Dendritic cell treated with granulocyte-macrophage colony-stimulating factor and Interleukin-4, amounts not matched to agents 40 ng/mL and 50 ng/mL, for 4 days (primary cell): ENCODE measurements at regions not wholly inside any gene's neighbourhood (a gene's known extent, or its start where the extent isn't known, plus 50 kb on each side); places are given as distances from the start of the nearest gene placed in this dataset.
"Not testable (repeated sequence)": the region's sequence is repeated elsewhere in the genome, so short reads cannot be mapped to it uniquely, and the experiment has no call there.

Experiments used
- H3K27ac Mint-ChIP-seq: one replicate; pipeline ENCODE4 v1.8.0; 2022; ENCODE audit warnings: mild to moderate bottlenecking, mixed read lengths
- H3K27me3 Mint-ChIP-seq: one replicate; pipeline ENCODE4 v1.8.0; 2022; ENCODE audit warnings: mild to moderate bottlenecking, mixed read lengths
- H3K36me3 Mint-ChIP-seq: one replicate; pipeline ENCODE4 v1.8.0; 2022; ENCODE audit warnings: low read depth, mixed read lengths
- H3K4me1 Mint-ChIP-seq: one replicate; pipeline ENCODE4 v1.8.0; 2022; ENCODE audit warnings: low read depth, mixed read lengths
- H3K4me3 Mint-ChIP-seq: one replicate; pipeline ENCODE4 v1.8.0; 2022; ENCODE audit warnings: mild to moderate bottlenecking, moderate library complexity, mixed read lengths
- H3K9me3 Mint-ChIP-seq: one replicate; pipeline ENCODE4 v1.8.0; 2022; ENCODE audit warnings: mixed read lengths
- intact Hi-C: fragments of 100-400 bp; cut with micrococcal nuclease; formaldehyde crosslinking; loops from one replicate; pipeline ENCODE4 v1.15.0; 2022

GRCh38 chr12:33147292-33147691, 250.7 kb upstream of the PKP2 start:
- H3K36me3 Mint-ChIP-seq, H3K27ac Mint-ChIP-seq, H3K27me3 Mint-ChIP-seq, H3K4me1 Mint-ChIP-seq, H3K4me3 Mint-ChIP-seq, intact Hi-C loops: not testable (repeated sequence)
- peaks cover 72% of the 10 kb centered on the region for H3K9me3 Mint-ChIP-seq

DNA sequence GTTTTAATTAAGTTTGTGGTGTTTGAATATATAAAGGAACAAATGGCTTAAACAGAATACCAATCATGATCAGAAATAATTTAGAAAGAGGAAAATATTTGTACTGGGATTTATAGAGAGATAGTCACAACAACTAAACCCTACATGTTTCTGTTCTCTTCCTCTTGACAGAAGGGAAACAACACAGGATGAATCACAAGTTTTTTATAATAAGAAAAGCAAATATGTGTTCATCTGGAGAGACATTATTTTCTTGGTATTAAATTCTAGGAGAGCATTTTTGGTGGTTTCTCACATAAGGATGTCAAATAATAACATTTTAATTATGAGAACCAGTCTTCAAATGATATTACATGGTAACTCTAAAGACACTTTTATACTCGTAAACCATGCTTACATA, 232.9 kb upstream of the PKP2 start:
- Mint-ChIP-seq H3K4me1 (no peaks in the 10 kb centered on the region), H3K4me3 (no peak overlapping the region), H3K27ac (no peak overlapping the region), H3K27me3 (no peaks in the 10 kb centered on the region), H3K36me3 (no peaks in the 10 kb centered on the region), H3K9me3 (peaks cover 44% of the 10 kb centered on the region)
- intact Hi-C loops, result no loop called here

GRCh38 chr12:33125755-33126154, 229.2 kb upstream of the PKP2 start:
- no peak overlapping the region for H3K27ac Mint-ChIP-seq
- intact Hi-C loops, result no loop called here
- no peaks in the 10 kb centered on the region for H3K4me1 Mint-ChIP-seq
- H3K4me3 Mint-ChIP-seq, result no peak overlapping the region
- no peaks in the 10 kb centered on the region for H3K27me3 Mint-ChIP-seq
- no peaks in the 10 kb centered on the region for H3K36me3 Mint-ChIP-seq
- H3K9me3 Mint-ChIP-seq, result peaks cover 12% of the 10 kb centered on the region

- H3K27me3 Mint-ChIP-seq, result no peaks in the 10 kb centered on the region
- intact Hi-C loops, result no loop called here
Measured at GRCh38 chr12:33116284-33116683, 219.7 kb upstream of the PKP2 start.

DNA sequence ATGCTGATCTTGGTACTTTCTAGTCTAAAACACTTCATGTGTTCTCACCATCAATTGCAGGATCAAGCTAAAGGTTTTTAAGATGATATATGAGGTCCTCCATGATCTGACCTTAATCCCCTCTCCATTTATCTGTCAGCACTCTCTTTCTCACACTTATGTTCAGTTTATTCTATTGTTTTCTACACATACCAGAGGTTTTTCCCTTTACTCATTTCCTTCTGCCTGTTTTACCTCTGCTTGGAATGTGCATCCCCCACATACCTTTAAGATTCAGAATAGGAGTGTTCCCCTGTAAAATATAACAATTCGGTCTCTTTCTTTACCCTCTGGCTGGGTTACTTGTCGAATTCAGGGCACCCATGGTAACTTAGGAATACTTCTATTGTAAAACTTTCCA, 219.1 kb upstream of the PKP2 start:
- H3K9me3 Mint-ChIP-seq, result peaks cover 5% of the 10 kb centered on the region
- H3K4me1 Mint-ChIP-seq, result no peaks in the 10 kb centered on the region
- H3K36me3 Mint-ChIP-seq, result no peaks in the 10 kb centered on the region
- intact Hi-C loops, result no loop called here
- H3K27ac Mint-ChIP-seq, result no peak overlapping the region
- H3K27me3 Mint-ChIP-seq, result no peaks in the 10 kb centered on the region
- no peak overlapping the region for H3K4me3 Mint-ChIP-seq

More at GRCh38 chr12:33116284-33116683, 219.7 kb upstream of the PKP2 start:
- no peak overlapping the region for H3K27ac Mint-ChIP-seq
- H3K4me3 Mint-ChIP-seq, result no peak overlapping the region
- H3K9me3 Mint-ChIP-seq, result peaks cover 5% of the 10 kb centered on the region
- H3K36me3 Mint-ChIP-seq, result no peaks in the 10 kb centered on the region
- H3K4me1 Mint-ChIP-seq, result no peaks in the 10 kb centered on the region

DNA sequence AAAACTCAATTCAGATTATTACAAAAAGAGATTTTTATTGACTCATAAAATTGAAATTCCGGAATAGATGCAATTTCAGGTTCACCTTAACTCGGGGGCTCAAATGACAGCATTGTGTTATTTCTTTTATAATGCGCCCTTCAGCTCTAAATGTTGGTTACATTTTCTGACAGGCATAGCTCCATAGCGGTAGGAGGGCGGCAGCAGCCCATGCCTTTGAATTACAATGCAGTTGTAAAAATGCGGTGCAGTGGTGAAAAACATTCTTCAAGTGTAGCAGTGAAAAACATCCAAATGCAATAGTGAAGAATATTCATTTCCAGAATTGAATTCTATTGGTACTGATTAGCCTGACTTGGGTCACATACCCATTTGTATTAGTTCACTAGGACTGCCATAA, 215.3 kb upstream of the PKP2 start:
- H3K4me1 Mint-ChIP-seq, result no peaks in the 10 kb centered on the region
- no peak overlapping the region for H3K4me3 Mint-ChIP-seq
- H3K27me3 Mint-ChIP-seq, result no peaks in the 10 kb centered on the region
- no peak overlapping the region for H3K27ac Mint-ChIP-seq
- H3K36me3 Mint-ChIP-seq, result no peaks in the 10 kb centered on the region
- intact Hi-C loops, result no loop called here
- H3K9me3 Mint-ChIP-seq, result peaks cover 21% of the 10 kb centered on the region

GRCh38 chr12:33107827-33108226, 211.2 kb upstream of the PKP2 start:
- H3K36me3 Mint-ChIP-seq, H3K27me3 Mint-ChIP-seq, H3K27ac Mint-ChIP-seq, H3K4me1 Mint-ChIP-seq, H3K4me3 Mint-ChIP-seq, intact Hi-C loops: not testable (repeated sequence)
- peaks cover 28% of the 10 kb centered on the region for H3K9me3 Mint-ChIP-seq

- Mint-ChIP-seq H3K27me3 (no peaks in the 10 kb centered on the region), H3K4me3 (no peak overlapping the region), H3K36me3 (no peaks in the 10 kb centered on the region), H3K9me3 (no peaks in the 10 kb centered on the region), H3K27ac (no peak overlapping the region), H3K4me1 (no peaks in the 10 kb centered on the region)
- intact Hi-C loops, result no loop called here
Measured at GRCh38 chr12:33093534-33093933, 197.0 kb upstream of the PKP2 start.

- intact Hi-C loops, H3K4me1 Mint-ChIP-seq, H3K27ac Mint-ChIP-seq, H3K27me3 Mint-ChIP-seq, H3K9me3 Mint-ChIP-seq, H3K36me3 Mint-ChIP-seq, H3K4me3 Mint-ChIP-seq: not testable (repeated sequence)
Measured at GRCh38 chr12:33087876-33088275, 191.3 kb upstream of the PKP2 start.

- H3K36me3 Mint-ChIP-seq, H3K4me1 Mint-ChIP-seq, H3K4me3 Mint-ChIP-seq, H3K27ac Mint-ChIP-seq, intact Hi-C loops, H3K27me3 Mint-ChIP-seq: not testable (repeated sequence)
- H3K9me3 Mint-ChIP-seq, result peaks cover 50% of the 10 kb centered on the region
Measured at GRCh38 chr12:33076401-33076800, 179.8 kb upstream of the PKP2 start.

GRCh38 chr12:33075130-33075766, 178.7 kb upstream of the PKP2 start:
- H3K27me3 Mint-ChIP-seq, intact Hi-C loops, H3K27ac Mint-ChIP-seq, H3K36me3 Mint-ChIP-seq, H3K4me3 Mint-ChIP-seq, H3K4me1 Mint-ChIP-seq: not testable (repeated sequence)
- peaks cover 50% of the 10 kb centered on the region for H3K9me3 Mint-ChIP-seq

- Mint-ChIP-seq H3K4me3 (no peak overlapping the region), H3K27ac (no peak overlapping the region), H3K4me1 (no peaks in the 10 kb centered on the region), H3K36me3 (no peaks in the 10 kb centered on the region), H3K9me3 (peaks cover 16% of the 10 kb centered on the region), H3K27me3 (no peaks in the 10 kb centered on the region)
- intact Hi-C loops, result no loop called here
Measured at GRCh38 chr12:33061844-33062243, 165.3 kb upstream of the PKP2 start.

DNA sequence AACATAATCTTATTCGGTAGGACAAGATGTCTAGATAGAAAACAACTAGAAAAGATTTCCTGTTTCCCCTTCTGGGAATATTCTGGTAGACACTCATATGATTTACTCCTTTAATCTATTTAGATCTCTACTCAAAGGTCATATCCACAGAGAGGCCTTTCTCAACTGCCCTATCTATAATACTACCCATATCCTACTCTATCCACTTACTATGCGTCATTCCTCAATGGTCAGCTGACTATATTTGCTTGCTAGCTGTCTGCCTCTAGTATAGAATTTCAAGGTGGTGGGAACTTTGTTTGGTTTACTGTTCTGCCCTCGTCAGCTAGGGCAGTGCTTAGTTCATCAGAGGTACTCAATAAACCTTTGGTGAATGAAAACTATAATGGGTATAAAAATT, 157.8 kb upstream of the PKP2 start:
- H3K4me3 Mint-ChIP-seq, result no peak overlapping the region

DNA sequence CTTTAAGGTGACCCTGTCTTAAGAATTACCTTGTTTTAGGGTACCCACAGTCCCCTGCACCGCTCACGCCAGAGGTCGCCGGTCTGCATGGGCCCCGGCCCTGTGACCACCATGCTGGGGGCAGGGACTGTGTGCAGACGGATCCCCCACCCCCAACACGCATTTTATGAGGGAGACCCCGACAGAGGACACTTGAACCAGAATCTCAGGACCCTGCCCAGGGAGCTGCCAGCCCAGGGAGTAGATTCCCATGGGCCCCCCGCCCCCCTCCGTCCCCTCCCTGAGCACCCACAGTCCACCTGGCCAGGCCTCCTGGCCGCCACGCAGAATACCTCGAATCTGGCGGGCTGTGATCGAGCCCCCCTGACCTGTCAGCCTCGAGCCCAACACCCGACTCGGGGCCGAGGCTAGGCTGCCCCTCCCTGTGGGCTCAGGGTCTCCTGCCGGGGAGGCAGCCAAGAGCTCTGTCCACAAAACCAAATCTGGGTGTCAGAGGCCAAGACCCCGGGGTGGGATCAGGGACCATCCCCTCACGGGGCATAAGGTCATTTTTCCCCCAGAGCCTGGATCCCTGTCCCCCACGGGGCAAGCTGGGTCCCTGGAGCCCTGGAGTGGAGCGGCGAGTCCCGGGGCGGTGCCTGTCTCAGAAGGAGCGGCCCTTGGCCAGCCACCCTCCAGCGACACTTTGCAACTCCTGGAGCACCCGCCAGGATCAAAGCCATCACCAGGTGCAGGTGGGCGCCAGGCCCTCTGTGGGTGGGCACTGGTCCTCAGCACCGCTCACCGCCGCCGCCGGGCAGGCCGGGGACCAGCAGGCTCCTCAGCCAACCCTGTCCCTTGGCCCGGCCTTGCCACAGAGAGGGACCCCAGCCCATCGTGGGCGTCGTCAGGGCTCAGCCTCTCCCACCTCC, 155.8 kb upstream of the PKP2 start:
- Mint-ChIP-seq H3K27me3 (no peaks in the 10 kb centered on the region), H3K9me3 (no peaks in the 10 kb centered on the region), H3K36me3 (no peaks in the 10 kb centered on the region), H3K4me3 (no peak overlapping the region), H3K27ac (no peak overlapping the region), H3K4me1 (no peaks in the 10 kb centered on the region)
- intact Hi-C loops, result no loop called here

More for the DNA sequence above, 157.8 kb upstream of the PKP2 start:
- intact Hi-C loops, result no loop called here
- no peak overlapping the region for H3K27ac Mint-ChIP-seq
- H3K9me3 Mint-ChIP-seq, result no peaks in the 10 kb centered on the region
- H3K36me3 Mint-ChIP-seq, result no peaks in the 10 kb centered on the region
- H3K4me1 Mint-ChIP-seq, result no peaks in the 10 kb centered on the region
- no peaks in the 10 kb centered on the region for H3K27me3 Mint-ChIP-seq

GRCh38 chr12:33047666-33048065, 151.1 kb upstream of the PKP2 start:
- Mint-ChIP-seq H3K9me3 (no peaks in the 10 kb centered on the region), H3K27ac (no peak overlapping the region), H3K36me3 (no peaks in the 10 kb centered on the region), H3K4me1 (no peaks in the 10 kb centered on the region), H3K27me3 (no peaks in the 10 kb centered on the region), H3K4me3 (no peak overlapping the region)
- intact Hi-C loops, result no loop called here
